Lower leg skin (tissue), 4 donors: ENCODE measurements at regions not wholly inside any gene's neighbourhood (a gene's known extent, or its start where the extent isn't known, plus 50 kb on each side); places are given as distances from the start of the nearest gene placed in this dataset.
A peak's percentile ranks its signal among the peaks of the same experiment; 100 is the strongest.

Experiments
- DNase-seq, 2 donors: peaks; one replicate each; pipeline ENCODE4 v3.0.0-alpha.2; 2019; ENCODE audit warnings: low spot score in 2 of 2
- H3K4me3 ChIP-seq: fragments of 200-600 bp; sonication (generic); 2 replicates; pipeline ENCODE4 v1.5.1; 2017; ENCODE audit warnings: mild to moderate bottlenecking, low read depth; ENCODE audit not compliant: poor library complexity, severe bottlenecking
- CTCF ChIP-seq, 3 donors: fragments of 450-650 bp; IDR thresholded peaks; one replicate each; pipeline ENCODE4 v1.5.1; 2016; ENCODE audit warnings: antibody characterized with exemption in 3 of 3, mild to moderate bottlenecking in 3 of 3, moderate library complexity in 2 of 3
- POLR2A ChIP-seq, 2 donors: fragments of 450-650 bp; IDR thresholded peaks; one replicate each; pipeline ENCODE4 v1.6.1; 2016 to 2017; ENCODE audit warnings: antibody characterized with exemption in 2 of 2, mild to moderate bottlenecking in 1 of 2, moderate library complexity in 1 of 2
- WGBS, 2 donors: methylation state at CpG; one replicate each; pipeline ENCODE4 v1.1.5; 2018; 5-methylcytosine and 5-hydroxymethylcytosine counted together
- intact Hi-C: fragments of 100-400 bp; cut with DNase I; formaldehyde crosslinking; loops from one replicate; pipeline ENCODE4 v1.15.0; 2023; ENCODE audit warnings: low total_unique reads

- TF ChIP-seq POLR2A (IDR thresholded peaks at IDR 0.05) (no peak), CTCF (IDR thresholded peaks at IDR 0.05) (no peak)
- intact Hi-C loops, result no loop called here
- no peak overlapping the region for H3K4me3 ChIP-seq
- DNase-seq, result no peak
- 83 to 91% methylated on average over 4 of the region's 4 CpGs for WGBS, 2 donors
Measured at GRCh38 chr2:23246992-23247683, 137.8 kb upstream of the KLHL29 start.

DNA sequence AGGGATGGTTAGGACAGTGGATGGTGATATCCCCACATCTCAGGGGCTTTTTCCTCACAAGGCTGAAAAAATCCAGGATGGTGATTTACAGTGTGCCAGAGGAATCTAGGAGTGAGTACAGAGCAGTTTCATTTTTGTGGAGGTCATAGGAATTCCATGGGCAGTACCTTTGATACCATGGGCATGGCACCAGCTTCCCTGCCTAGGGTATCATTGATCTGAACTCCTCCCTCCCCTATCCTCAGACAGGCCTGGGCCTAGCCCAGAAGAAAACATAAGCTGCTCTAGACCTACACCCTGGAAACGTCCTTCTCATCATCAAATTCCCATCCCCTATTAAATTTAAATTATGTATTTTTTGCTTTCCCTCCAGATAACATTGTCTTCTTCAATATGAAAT, 136.3 kb upstream of the KLHL29 start:
- no peak for DNase-seq
- intact Hi-C loops, result no loop called here
- TF ChIP-seq POLR2A (IDR thresholded peaks at IDR 0.05), result no peak
- no peak for TF ChIP-seq CTCF (IDR thresholded peaks at IDR 0.05)
- H3K4me3 ChIP-seq, result no peak overlapping the region
- 36 to 55% methylated on average over 1 of the region's 1 CpG for WGBS, 2 donors

GRCh38 chr2:23249348-23249747, 135.6 kb upstream of the KLHL29 start:
- intact Hi-C loops, result no loop called here
- peak in 1 of 2 donors; percentile 56 for DNase-seq
- WGBS, 2 donors, result 66 to 81% methylated on average over 5 of the region's 5 CpGs
- TF ChIP-seq POLR2A (IDR thresholded peaks at IDR 0.05) (no peak), CTCF (IDR thresholded peaks at IDR 0.05) (no peak)
- no peak overlapping the region for H3K4me3 ChIP-seq

GRCh38 chr2:23250371-23250770, 134.6 kb upstream of the KLHL29 start:
- no peak for DNase-seq
- H3K4me3 ChIP-seq, result no peak overlapping the region
- 44 to 49% methylated on average over 2 of the region's 2 CpGs for WGBS, 2 donors
- TF ChIP-seq CTCF (IDR thresholded peaks at IDR 0.05) (no peak), POLR2A (IDR thresholded peaks at IDR 0.05) (no peak)
- intact Hi-C loops, result no loop called here

- 55 to 65% methylated on average over 2 of the region's 2 CpGs for whole genome bisulfite sequencing, 2 donors
- H3K4me3 ChIP-seq, result no peak overlapping the region
- intact Hi-C loops, result no loop called here
- no peak for DNase-seq
- no peak for TF ChIP-seq POLR2A (IDR thresholded peaks at IDR 0.05)
- TF ChIP-seq CTCF (IDR thresholded peaks at IDR 0.05), result no peak
Measured at GRCh38 chr2:23256643-23257042, 128.3 kb upstream of the KLHL29 start.

DNA sequence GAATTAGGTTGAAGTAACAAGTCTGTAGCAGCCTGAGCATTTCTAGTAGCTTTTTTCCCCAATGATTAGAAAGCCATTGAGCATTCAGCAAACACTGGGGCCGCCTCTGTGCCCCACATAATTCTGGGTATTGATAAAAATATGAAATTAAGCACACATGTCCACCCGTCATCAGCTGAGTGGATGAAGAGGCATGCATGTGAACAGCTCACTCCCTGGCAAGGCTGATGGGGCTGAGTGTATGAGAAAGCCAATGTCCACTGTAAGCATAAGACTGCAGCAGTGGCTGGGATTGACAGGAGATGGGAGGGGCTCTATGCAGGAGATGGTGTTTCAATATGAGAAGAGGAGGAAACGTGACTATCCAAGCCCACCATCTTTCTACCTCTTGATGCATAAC, 124.4 kb upstream of the KLHL29 start:
- intact Hi-C loops, result no loop called here
- WGBS, 2 donors, result 59 to 60% methylated on average over 3 of the region's 3 CpGs
- TF ChIP-seq CTCF (IDR thresholded peaks at IDR 0.05), result no peak
- TF ChIP-seq POLR2A (IDR thresholded peaks at IDR 0.05), result no peak

More for the DNA sequence above, 124.4 kb upstream of the KLHL29 start:
- no peak for DNase-seq
- no peak overlapping the region for H3K4me3 ChIP-seq
